ENCODE measurements at regions not wholly inside any gene's neighbourhood (a gene's known extent, or its start where the extent isn't known, plus 50 kb on each side); places are given as distances from the start of the nearest gene placed in this dataset.
"Not testable (repeated sequence)": the region's sequence is repeated elsewhere in the genome, so short reads cannot be mapped to it uniquely, and the experiment has no call there.

GRCh38 chr21:15204970-15205286 is 140.1 kb upstream of the NRIP1 start:
- no peak for DNase-seq

GRCh38 chr21:15206514-15206913 is 141.7 kb upstream of the NRIP1 start:
- no peak for DNase-seq

GRCh38 chr21:15207231-15207630 is 142.4 kb upstream of the NRIP1 start:
- no peak for DNase-seq

- no peak for DNase-seq
Observed at GRCh38 chr21:15207635-15208370, 143.0 kb upstream of the NRIP1 start.

- no peak for DNase-seq
Observed at GRCh38 chr21:15208786-15209185, 144.0 kb upstream of the NRIP1 start.

GRCh38 chr21:15209224-15209623 is 144.4 kb upstream of the NRIP1 start:
- no peak for DNase-seq

GRCh38 chr21:15210235-15210678 is 145.5 kb upstream of the NRIP1 start:
- DNase-seq, result no peak

GRCh38 chr21:15211491-15212133 is 146.8 kb upstream of the NRIP1 start:
- no peak for DNase-seq

- no peak for DNase-seq
Observed at GRCh38 chr21:15212206-15212605, 147.4 kb upstream of the NRIP1 start.

- not testable (repeated sequence) for DNase-seq
Observed at GRCh38 chr21:15218476-15218875, 153.7 kb upstream of the NRIP1 start.

- DNase-seq, result no peak
Observed at GRCh38 chr21:15219039-15219438, 154.2 kb upstream of the NRIP1 start.

- no peak for DNase-seq
Observed at GRCh38 chr21:15219894-15220293, 155.1 kb upstream of the NRIP1 start.

- no peak for DNase-seq
Observed at GRCh38 chr21:15221799-15222386, 157.1 kb upstream of the NRIP1 start.

- DNase-seq, result no peak
Observed at GRCh38 chr21:15222707-15223106, 157.9 kb upstream of the NRIP1 start.

- DNase-seq, result no peak
Observed at GRCh38 chr21:15224346-15225086, 159.7 kb upstream of the NRIP1 start.

- DNase-seq, result no peak
Observed at GRCh38 chr21:15227919-15228318, 163.1 kb upstream of the NRIP1 start.

- no peak for DNase-seq
Observed at GRCh38 chr21:15229390-15229789, 164.6 kb upstream of the NRIP1 start.

- no peak for DNase-seq
Observed at GRCh38 chr21:15233611-15234010, 168.8 kb upstream of the NRIP1 start.

GRCh38 chr21:15236111-15236510 is 171.3 kb upstream of the NRIP1 start:
- no peak for DNase-seq

- no peak for DNase-seq
Observed at GRCh38 chr21:15240848-15241247, 176.0 kb upstream of the NRIP1 start.

GRCh38 chr21:15241997-15242736 is 177.4 kb upstream of the NRIP1 start:
- no peak for DNase-seq

- DNase-seq, result no peak
Observed at GRCh38 chr21:15242906-15243305, 178.1 kb upstream of the NRIP1 start.

GRCh38 chr21:15243406-15243805 is 178.6 kb upstream of the NRIP1 start:
- no peak for DNase-seq

All from right hindlimb (tissue), 1 donor.